Neural crest cell (in vitro differentiated cells): ENCODE measurements at regions not wholly inside any gene's neighbourhood (a gene's known extent, or its start where the extent isn't known, plus 50 kb on each side); places are given as distances from the start of the nearest gene placed in this dataset.
A peak's percentile ranks its signal among the peaks of the same experiment; 100 is the strongest.

Source experiments
- DNase-seq: peaks from one replicate; pipeline ENCODE4 v3.0.0; 2021; ENCODE audit warnings: low read depth, mixed read lengths, low spot score
- H3K27ac Mint-ChIP-seq: one replicate; pipeline ENCODE4 v1.8.0; 2021; ENCODE audit warnings: mild to moderate bottlenecking, mixed read lengths; ENCODE audit not compliant: unreplicated experiment
- H3K27me3 Mint-ChIP-seq: 2 replicates; pipeline ENCODE4 v1.8.0; 2021; ENCODE audit warnings: low read depth, mild to moderate bottlenecking, mixed read lengths
- H3K36me3 Mint-ChIP-seq: 2 replicates; pipeline ENCODE4 v1.8.0; 2021; ENCODE audit warnings: low read depth, mild to moderate bottlenecking, mixed read lengths
- H3K4me1 Mint-ChIP-seq: 2 replicates; pipeline ENCODE4 v1.8.0; 2021; ENCODE audit warnings: mixed read lengths
- H3K4me3 Mint-ChIP-seq: one replicate; pipeline ENCODE4 v1.8.0; 2021; ENCODE audit warnings: mild to moderate bottlenecking, mixed read lengths
- H3K9me3 Mint-ChIP-seq: 2 replicates; pipeline ENCODE4 v1.8.0; 2021; ENCODE audit warnings: mixed read lengths
- CTCF ChIP-seq: fragments of 200-600 bp; sonication (generic); conservative IDR thresholded peaks from 2 replicates; pipeline ENCODE4 v1.5.0; 2021; ENCODE audit warnings: antibody characterized with exemption, mild to moderate bottlenecking

- Mint-ChIP-seq H3K9me3 (no peaks in the 10 kb centered on the region), H3K36me3 (no peaks in the 10 kb centered on the region), H3K27me3 (peaks cover 51% of the 10 kb centered on the region), H3K4me1 (peaks cover 11% of the 10 kb centered on the region), H3K27ac (no peak overlapping the region), H3K4me3 (no peak overlapping the region)
- DNase-seq: no peak
- TF ChIP-seq CTCF: no peak
Observed at GRCh38 chr5:1642221-1642620, 118.5 kb upstream of the LPCAT1 start.

- Mint-ChIP-seq H3K27ac (no peak overlapping the region), H3K4me1 (peaks cover 11% of the 10 kb centered on the region), H3K27me3 (peaks cover 46% of the 10 kb centered on the region), H3K36me3 (no peaks in the 10 kb centered on the region), H3K9me3 (no peaks in the 10 kb centered on the region), H3K4me3 (peak overlapping the region; percentile 58)
- TF ChIP-seq CTCF: peak; percentile 83
- peak; percentile 70 for DNase-seq
Observed at GRCh38 chr5:1641560-1642166, 117.9 kb upstream of the LPCAT1 start.

- peak overlapping the region; percentile 58 for H3K4me3 Mint-ChIP-seq
Observed at GRCh38 chr5:1641041-1641440, 117.3 kb upstream of the LPCAT1 start.

GRCh38 chr5:1640421-1640881, 116.7 kb upstream of the LPCAT1 start:
- no peak overlapping the region for H3K27ac Mint-ChIP-seq
- TF ChIP-seq CTCF: no peak
- H3K9me3 Mint-ChIP-seq: no peaks in the 10 kb centered on the region
- no peak overlapping the region for H3K4me3 Mint-ChIP-seq
- H3K4me1 Mint-ChIP-seq: peaks cover 12% of the 10 kb centered on the region
- no peak for DNase-seq
- H3K36me3 Mint-ChIP-seq: no peaks in the 10 kb centered on the region
- peaks cover 37% of the 10 kb centered on the region for H3K27me3 Mint-ChIP-seq

More at GRCh38 chr5:1641041-1641440, 117.3 kb upstream of the LPCAT1 start:
- Mint-ChIP-seq H3K9me3 (no peaks in the 10 kb centered on the region), H3K36me3 (no peaks in the 10 kb centered on the region), H3K27ac (no peak overlapping the region), H3K27me3 (peaks cover 43% of the 10 kb centered on the region), H3K4me1 (peaks cover 11% of the 10 kb centered on the region)
- no peak for DNase-seq
- no peak for TF ChIP-seq CTCF

GRCh38 chr5:1639757-1640156, 116.0 kb upstream of the LPCAT1 start:
- DNase-seq: no peak
- Mint-ChIP-seq H3K4me1 (peaks cover 16% of the 10 kb centered on the region), H3K36me3 (no peaks in the 10 kb centered on the region), H3K27ac (no peak overlapping the region), H3K27me3 (peaks cover 30% of the 10 kb centered on the region), H3K4me3 (no peak overlapping the region), H3K9me3 (no peaks in the 10 kb centered on the region)
- no peak for TF ChIP-seq CTCF
